ENCODE measurements at regions not wholly inside any gene's neighbourhood (a gene's known extent, or its start where the extent isn't known, plus 50 kb on each side); places are given as distances from the start of the nearest gene placed in this dataset.

- Histone ChIP-seq H3K27me3 (ENCODE audit: control insufficient read depth in 2 of 2, insufficient read depth in 2 of 2, low read length in 2 of 2) (no peaks in the 10 kb centered on the region), H3K4me3 (no peak overlapping the region), H3K4me1 (replicated peaks in 1 of 2; ENCODE audit: control insufficient read depth in 2 of 2, insufficient read depth in 2 of 2, low read length in 2 of 2) (no peaks in the 10 kb centered on the region), H3K27ac (ENCODE audit: extremely low read depth, low read depth, low read length) (no peak overlapping the region), H3K36me3 (ENCODE audit: control insufficient read depth, insufficient read depth, low read length) (no peaks in the 10 kb centered on the region), H3K9me1 (ENCODE audit: control insufficient read depth, insufficient read depth, low read length) (no peaks in the 10 kb centered on the region), H3K4me2 (ENCODE audit: insufficient read depth, low read length) (no peak overlapping the region), H3K9ac (ENCODE audit: insufficient read depth in 1 of 2, low read depth in 2 of 2, low read length in 2 of 2) (no peak overlapping the region), H3K9me3 (replicated peaks; ENCODE audit: control insufficient read depth, insufficient read depth, low read depth, low read length) (no peaks in the 10 kb centered on the region), H2AFZ (ENCODE audit: low read depth, low read length) (no peak overlapping the region), H4K20me1 (replicated peaks; ENCODE audit: control insufficient read depth, insufficient read depth, low read length) (no peaks in the 10 kb centered on the region), H3K79me2 (ENCODE audit: control insufficient read depth, insufficient read depth, low read length) (no peaks in the 10 kb centered on the region)
- in situ Hi-C loops (cut with MboI) = no loop called here
- ATAC-seq (no peak), DNase-seq (ENCODE audit: extremely low read depth in 1 of 4, low spot score in 3 of 4) (no peak), FAIRE-seq (no peak)
- intact Hi-C loops (cut with micrococcal nuclease) = no loop called here
- TF ChIP-seq ZNF586 (CRISPR knock-in tag; conservative IDR thresholded peaks at IDR 0.05) (no peak), SPI1 (IDR thresholded peaks at IDR 0.05; ENCODE audit: borderline replicate concordance, low read depth, low read length) (peak; percentile 71; the same call in 1 of the 2 replicates)
- CTCF ChIA-PET (ENCODE audit: low intra/inter-chr PET ratio) = no interaction called here
- BruUV-seq (replicated peaks) = no TSS peak
- 4% methylated on average over 1 of the region's 1 CpG for WGBS (ENCODE audit: insufficient coverage, low coverage, missing lambda C conversion rate)
- POLR2A ChIA-PET = interaction anchor here (0.8 kb wide), 1 partner anchor 10 kb away, joined by 3 read pairs; no protein-coding TSS in a partner anchor
Observed at GRCh38 chr3:16801223-16801622, 83.5 kb upstream of the PLCL2 start.

- H3K9me3 ChIP-seq (replicated peaks; ENCODE audit: control insufficient read depth, insufficient read depth, low read depth, low read length) = no peaks in the 10 kb centered on the region
- H3K4me2 ChIP-seq (ENCODE audit: insufficient read depth, low read length) = no peak overlapping the region
- FAIRE-seq = no peak
- no peak for DNase-seq (ENCODE audit: extremely low read depth in 1 of 4, low spot score in 3 of 4)
- TF ChIP-seq ATF3 (IDR thresholded peaks at IDR 0.05) (peak; percentile 37; the same call in 1 of the 2 replicates), ATF3 (CRISPR knock-in tag; conservative IDR thresholded peaks at IDR 0.05) (no peak), SNAPC5 (CRISPR knock-in tag; IDR thresholded peaks at IDR 0.05) (no peak)
- no peak overlapping the region for H2AFZ ChIP-seq (ENCODE audit: low read depth, low read length)
- no peaks in the 10 kb centered on the region for H3K79me2 ChIP-seq (ENCODE audit: control insufficient read depth, insufficient read depth, low read length)
- ATAC-seq = no peak
- no peaks in the 10 kb centered on the region for H4K20me1 ChIP-seq (replicated peaks; ENCODE audit: control insufficient read depth, insufficient read depth, low read length)
- no peak overlapping the region for H3K27ac ChIP-seq (ENCODE audit: extremely low read depth, low read depth, low read length)
- no peaks in the 10 kb centered on the region for H3K27me3 ChIP-seq (ENCODE audit: control insufficient read depth in 2 of 2, insufficient read depth in 2 of 2, low read length in 2 of 2)
- in situ Hi-C loops (cut with MboI) = no loop called here
- WGBS (ENCODE audit: insufficient coverage, low coverage, missing lambda C conversion rate) = 3% methylated on average over 5 of the region's 5 CpGs
- H3K9me1 ChIP-seq (ENCODE audit: control insufficient read depth, insufficient read depth, low read length) = no peaks in the 10 kb centered on the region
- no TSS peak for BruUV-seq (replicated peaks)
- no peaks in the 10 kb centered on the region for H3K36me3 ChIP-seq (ENCODE audit: control insufficient read depth, insufficient read depth, low read length)
- POLR2A ChIA-PET = interaction anchor here (0.7 to 0.8 kb wide), 2 partner anchors 10 to 402 kb away, joined by 3 read pairs; no protein-coding TSS in a partner anchor
- intact Hi-C loops (cut with micrococcal nuclease) = no loop called here
- CTCF ChIA-PET (ENCODE audit: low intra/inter-chr PET ratio) = no interaction called here
- no peak overlapping the region for H3K4me3 ChIP-seq
- no peaks in the 10 kb centered on the region for H3K4me1 ChIP-seq (replicated peaks in 1 of 2; ENCODE audit: control insufficient read depth in 2 of 2, insufficient read depth in 2 of 2, low read length in 2 of 2)
- H3K9ac ChIP-seq (ENCODE audit: insufficient read depth in 1 of 2, low read depth in 2 of 2, low read length in 2 of 2) = no peak overlapping the region
Observed at GRCh38 chr3:16801698-16802097, 83.1 kb upstream of the PLCL2 start.

Data from K562 (cell line).